ENCODE measurements at regions not wholly inside any gene's neighbourhood (a gene's known extent, or its start where the extent isn't known, plus 50 kb on each side); places are given as distances from the start of the nearest gene placed in this dataset.

DNA sequence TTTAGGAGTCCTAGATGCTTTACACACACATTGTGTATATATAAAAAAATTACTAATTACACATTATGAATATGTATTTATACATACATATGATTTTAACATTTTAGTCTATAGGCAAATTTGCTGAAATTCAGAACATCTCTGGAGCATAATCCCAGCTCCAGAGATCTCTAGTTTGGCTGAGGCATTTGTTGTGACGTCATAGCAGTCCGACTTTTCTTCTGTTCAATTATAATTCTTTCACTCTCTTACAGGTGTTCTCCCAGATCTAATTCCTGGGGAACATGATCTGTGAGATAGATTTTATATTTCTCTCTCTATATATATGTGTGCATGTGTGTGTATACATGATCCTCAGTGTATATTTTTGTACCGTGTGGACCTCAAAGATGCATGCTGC lies 1876.2 kb downstream of the EFNA5 start (continued):
- TF ChIP-seq, protein P1, sequence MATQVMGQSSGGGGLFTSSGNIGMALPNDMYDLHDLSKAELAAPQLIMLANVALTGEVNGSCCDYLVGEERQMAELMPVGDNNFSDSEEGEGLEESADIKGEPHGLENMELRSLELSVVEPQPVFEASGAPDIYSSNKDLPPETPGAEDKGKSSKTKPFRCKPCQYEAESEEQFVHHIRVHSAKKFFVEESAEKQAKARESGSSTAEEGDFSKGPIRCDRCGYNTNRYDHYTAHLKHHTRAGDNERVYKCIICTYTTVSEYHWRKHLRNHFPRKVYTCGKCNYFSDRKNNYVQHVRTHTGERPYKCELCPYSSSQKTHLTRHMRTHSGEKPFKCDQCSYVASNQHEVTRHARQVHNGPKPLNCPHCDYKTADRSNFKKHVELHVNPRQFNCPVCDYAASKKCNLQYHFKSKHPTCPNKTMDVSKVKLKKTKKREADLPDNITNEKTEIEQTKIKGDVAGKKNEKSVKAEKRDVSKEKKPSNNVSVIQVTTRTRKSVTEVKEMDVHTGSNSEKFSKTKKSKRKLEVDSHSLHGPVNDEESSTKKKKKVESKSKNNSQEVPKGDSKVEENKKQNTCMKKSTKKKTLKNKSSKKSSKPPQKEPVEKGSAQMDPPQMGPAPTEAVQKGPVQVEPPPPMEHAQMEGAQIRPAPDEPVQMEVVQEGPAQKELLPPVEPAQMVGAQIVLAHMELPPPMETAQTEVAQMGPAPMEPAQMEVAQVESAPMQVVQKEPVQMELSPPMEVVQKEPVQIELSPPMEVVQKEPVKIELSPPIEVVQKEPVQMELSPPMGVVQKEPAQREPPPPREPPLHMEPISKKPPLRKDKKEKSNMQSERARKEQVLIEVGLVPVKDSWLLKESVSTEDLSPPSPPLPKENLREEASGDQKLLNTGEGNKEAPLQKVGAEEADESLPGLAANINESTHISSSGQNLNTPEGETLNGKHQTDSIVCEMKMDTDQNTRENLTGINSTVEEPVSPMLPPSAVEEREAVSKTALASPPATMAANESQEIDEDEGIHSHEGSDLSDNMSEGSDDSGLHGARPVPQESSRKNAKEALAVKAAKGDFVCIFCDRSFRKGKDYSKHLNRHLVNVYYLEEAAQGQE (IDR thresholded peaks at IDR 0.05), result no peak
- TF ChIP-seq YY1 (IDR thresholded peaks at IDR 0.05), result no peak

DNA sequence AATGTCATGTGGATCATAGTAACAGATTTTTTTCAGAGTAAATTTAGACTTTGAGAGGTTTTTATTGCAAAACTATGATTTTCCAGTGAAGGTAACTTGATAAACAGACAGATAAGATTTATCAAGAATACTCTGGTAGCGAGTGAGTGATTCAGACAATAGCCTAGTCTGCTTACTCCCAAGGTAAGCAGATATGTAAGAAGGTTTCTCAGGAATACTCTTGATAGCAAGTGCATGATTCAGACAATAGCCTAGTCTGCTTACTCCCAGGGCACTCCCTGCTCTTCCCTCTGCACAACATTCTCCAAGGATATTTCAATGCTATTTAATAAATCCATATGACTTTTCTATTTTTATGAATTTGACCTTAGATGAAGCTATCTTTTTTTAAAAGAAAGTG lies 1881.5 kb downstream of the EFNA5 start:
- no peak for TF ChIP-seq JUND (IDR thresholded peaks at IDR 0.05)
- TF ChIP-seq HNF4G (IDR thresholded peaks at IDR 0.05), result no peak
- TF ChIP-seq HNF4A (conservative IDR thresholded peaks at IDR 0.05), result no peak
- no peak for TF ChIP-seq FOXA1 (IDR thresholded peaks at IDR 0.05)
- no peak for TF ChIP-seq NR2F2 (IDR thresholded peaks at IDR 0.05)
- TF ChIP-seq, protein P2, sequence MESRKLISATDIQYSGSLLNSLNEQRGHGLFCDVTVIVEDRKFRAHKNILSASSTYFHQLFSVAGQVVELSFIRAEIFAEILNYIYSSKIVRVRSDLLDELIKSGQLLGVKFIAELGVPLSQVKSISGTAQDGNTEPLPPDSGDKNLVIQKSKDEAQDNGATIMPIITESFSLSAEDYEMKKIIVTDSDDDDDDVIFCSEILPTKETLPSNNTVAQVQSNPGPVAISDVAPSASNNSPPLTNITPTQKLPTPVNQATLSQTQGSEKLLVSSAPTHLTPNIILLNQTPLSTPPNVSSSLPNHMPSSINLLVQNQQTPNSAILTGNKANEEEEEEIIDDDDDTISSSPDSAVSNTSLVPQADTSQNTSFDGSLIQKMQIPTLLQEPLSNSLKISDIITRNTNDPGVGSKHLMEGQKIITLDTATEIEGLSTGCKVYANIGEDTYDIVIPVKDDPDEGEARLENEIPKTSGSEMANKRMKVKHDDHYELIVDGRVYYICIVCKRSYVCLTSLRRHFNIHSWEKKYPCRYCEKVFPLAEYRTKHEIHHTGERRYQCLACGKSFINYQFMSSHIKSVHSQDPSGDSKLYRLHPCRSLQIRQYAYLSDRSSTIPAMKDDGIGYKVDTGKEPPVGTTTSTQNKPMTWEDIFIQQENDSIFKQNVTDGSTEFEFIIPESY (IDR thresholded peaks at IDR 0.05), result no peak
- no peak for TF ChIP-seq TAF1 (conservative IDR thresholded peaks at IDR 0.05)
- no peak for TF ChIP-seq RXRA (IDR thresholded peaks at IDR 0.05)
- no peak for TF ChIP-seq GABPA (IDR thresholded peaks at IDR 0.05 in 1 of 2, conservative IDR thresholded peaks at IDR 0.05 in 1 of 2)
- no peak for TF ChIP-seq YY1 (IDR thresholded peaks at IDR 0.05)
- TF ChIP-seq, protein P3, sequence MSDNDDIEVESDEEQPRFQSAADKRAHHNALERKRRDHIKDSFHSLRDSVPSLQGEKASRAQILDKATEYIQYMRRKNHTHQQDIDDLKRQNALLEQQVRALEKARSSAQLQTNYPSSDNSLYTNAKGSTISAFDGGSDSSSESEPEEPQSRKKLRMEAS (IDR thresholded peaks at IDR 0.05), result no peak
- no peak for TF ChIP-seq FOXA2 (IDR thresholded peaks at IDR 0.05)
- TF ChIP-seq, protein P4, sequence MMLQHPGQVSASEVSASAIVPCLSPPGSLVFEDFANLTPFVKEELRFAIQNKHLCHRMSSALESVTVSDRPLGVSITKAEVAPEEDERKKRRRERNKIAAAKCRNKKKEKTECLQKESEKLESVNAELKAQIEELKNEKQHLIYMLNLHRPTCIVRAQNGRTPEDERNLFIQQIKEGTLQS (IDR thresholded peaks at IDR 0.05), result no peak
- TF ChIP-seq RAD21 (IDR thresholded peaks at IDR 0.05), result no peak
- TF ChIP-seq, protein P1 (IDR thresholded peaks at IDR 0.05), result no peak
- TF ChIP-seq SP1 (IDR thresholded peaks at IDR 0.05), result no peak
- no peak for TF ChIP-seq EGR1 (IDR thresholded peaks at IDR 0.05; ENCODE audit: low read depth in 2 of 2)
- no peak overlapping the region for H3K9ac ChIP-seq (ENCODE audit: low read depth in 1 of 2, low read length in 2 of 2)
- WGBS, result 72% methylated on average over 1 of the region's 1 CpG
- H3K4me3 ChIP-seq (ENCODE audit: low read depth in 1 of 3, low read length in 3 of 3), result no peak overlapping the region
- no peaks in the 10 kb centered on the region for H3K36me3 ChIP-seq (ENCODE audit: control insufficient read depth in 4 of 4, insufficient read depth in 3 of 4, low read depth in 1 of 4, low read length in 3 of 4)
- no peaks in the 10 kb centered on the region for H3K9me3 ChIP-seq (ENCODE audit: control insufficient read depth in 4 of 4, low read length in 3 of 4)
- DNase-seq (ENCODE audit: low spot score), result no peak
- H3K27ac ChIP-seq (ENCODE audit: low read depth in 1 of 2, low read length in 2 of 2), result no peak overlapping the region
- H3K4me1 ChIP-seq (ENCODE audit: control insufficient read depth in 4 of 4, insufficient read depth in 4 of 4, low read length in 3 of 4), result no peaks in the 10 kb centered on the region
- H3K27me3 ChIP-seq (ENCODE audit: control insufficient read depth in 4 of 4, insufficient read depth in 4 of 4, low read length in 3 of 4), result no peaks in the 10 kb centered on the region

All from liver (tissue), 7 donors.